Inferior parietal cortex (tissue), 1 donor: ENCODE measurements at regions not wholly inside any gene's neighbourhood (a gene's known extent, or its start where the extent isn't known, plus 50 kb on each side); places are given as distances from the start of the nearest gene placed in this dataset.
"Not testable (repeated sequence)": the region's sequence is repeated elsewhere in the genome, so short reads cannot be mapped to it uniquely, and the experiment has no call there.

Source experiments
- DNase-seq: peaks from one replicate; pipeline ENCODE4 v3.0.0-alpha.2; 2016; ENCODE audit errors: extremely low spot score

- DNase-seq: no peak
Observed at GRCh38 chrX:128619490-128619889, 567.3 kb upstream of the ACTRT1 start.

- no peak for DNase-seq
Observed at GRCh38 chrX:128616933-128617332, 564.7 kb upstream of the ACTRT1 start.

GRCh38 chrX:128606817-128607216, 554.6 kb upstream of the ACTRT1 start:
- not testable (repeated sequence) for DNase-seq

GRCh38 chrX:128606357-128606756, 554.2 kb upstream of the ACTRT1 start:
- not testable (repeated sequence) for DNase-seq

GRCh38 chrX:128601706-128602105, 549.5 kb upstream of the ACTRT1 start:
- DNase-seq: no peak

- no peak for DNase-seq
Observed at GRCh38 chrX:128599632-128600031, 547.4 kb upstream of the ACTRT1 start.

GRCh38 chrX:128582036-128582435, 529.8 kb upstream of the ACTRT1 start:
- DNase-seq: no peak

GRCh38 chrX:128581615-128582014, 529.4 kb upstream of the ACTRT1 start:
- no peak for DNase-seq

GRCh38 chrX:128543114-128543513, 490.9 kb upstream of the ACTRT1 start:
- DNase-seq: no peak

- no peak for DNase-seq
Observed at GRCh38 chrX:128518508-128518907, 466.3 kb upstream of the ACTRT1 start.

GRCh38 chrX:128517691-128518090, 465.5 kb upstream of the ACTRT1 start:
- no peak for DNase-seq

GRCh38 chrX:128504496-128504895, 452.3 kb upstream of the ACTRT1 start:
- DNase-seq: no peak

GRCh38 chrX:128464116-128464515, 411.9 kb upstream of the ACTRT1 start:
- DNase-seq: no peak

GRCh38 chrX:128460835-128461234, 408.6 kb upstream of the ACTRT1 start:
- DNase-seq: no peak

GRCh38 chrX:128458888-128459287, 406.7 kb upstream of the ACTRT1 start:
- DNase-seq: peak; percentile 1

GRCh38 chrX:128457674-128458073, 405.5 kb upstream of the ACTRT1 start:
- no peak for DNase-seq

GRCh38 chrX:128439159-128439558, 387.0 kb upstream of the ACTRT1 start:
- DNase-seq: no peak

GRCh38 chrX:128438082-128438481, 385.9 kb upstream of the ACTRT1 start:
- DNase-seq: no peak

GRCh38 chrX:128436397-128437103, 384.3 kb upstream of the ACTRT1 start:
- no peak for DNase-seq

GRCh38 chrX:128425546-128425945, 373.3 kb upstream of the ACTRT1 start:
- no peak for DNase-seq

GRCh38 chrX:128408842-128409241, 356.6 kb upstream of the ACTRT1 start:
- DNase-seq: no peak

- no peak for DNase-seq
Observed at GRCh38 chrX:128396601-128397000, 344.4 kb upstream of the ACTRT1 start.

- DNase-seq: not testable (repeated sequence)
Observed at GRCh38 chrX:128383846-128384245, 331.6 kb upstream of the ACTRT1 start.

- no peak for DNase-seq
Observed at GRCh38 chrX:128365492-128365891, 313.3 kb upstream of the ACTRT1 start.
